ENCODE measurements at regions not wholly inside any gene's neighbourhood (a gene's known extent, or its start where the extent isn't known, plus 50 kb on each side); places are given as distances from the start of the nearest gene placed in this dataset.

GRCh38 chr5:169352901-169353300, 52.0 kb upstream of the SLIT3 start:
- DNase-seq (ENCODE audit: low spot score) = no peak
- no peak overlapping the region for H3K4me3 ChIP-seq
- no peak for TF ChIP-seq CTCF (IDR thresholded peaks at IDR 0.05)
- no peak overlapping the region for H3K27ac ChIP-seq

GRCh38 chr5:169351721-169352120, 50.8 kb upstream of the SLIT3 start:
- Histone ChIP-seq H3K4me3 (no peak overlapping the region), H3K27ac (no peak overlapping the region)
- no peak for TF ChIP-seq CTCF (IDR thresholded peaks at IDR 0.05)
- DNase-seq (ENCODE audit: low spot score) = no peak

GRCh38 chr5:169350759-169351240, 49.9 kb upstream of the SLIT3 start:
- no peak overlapping the region for H3K27ac ChIP-seq
- TF ChIP-seq CTCF (IDR thresholded peaks at IDR 0.05) = no peak
- H3K4me3 ChIP-seq = no peak overlapping the region
- peak; percentile 76 for DNase-seq (ENCODE audit: low spot score)

All from coronary artery (tissue), 2 donors.